A549 (cell line): ENCODE measurements at regions not wholly inside any gene's neighbourhood (a gene's known extent, or its start where the extent isn't known, plus 50 kb on each side); places are given as distances from the start of the nearest gene placed in this dataset.

Source experiments
- ATAC-seq, 2 experiments: fragments of 200-7000 bp in 1 of 2; fragments of >200 bp in 1 of 2; cut with Nextera tagmentation in 1 of 2; cut with Tn5 transposase in 1 of 2; 3 replicates each; pipeline versions ENCODE4 v1.8.0 to v1.9.1; 2018 to 2020; ENCODE audit warnings: mild to moderate bottlenecking in 1 of 2, moderate library complexity in 1 of 2
- CTCF ChIA-PET: fragments of 300-600 bp; sonication (Branson Sonifier 250); formaldehyde crosslinking; extraction: SDS; loops from one replicate; lab custom pipeline; 2021; ENCODE audit warnings: antibody characterized with exemption, inconsistent platforms; lab: Yijun Ruan, JAX
- POLR2A ChIA-PET: fragments of 350-600 bp; formaldehyde crosslinking; extraction: SDS; loops from one replicate; lab custom pipeline; 2021; ENCODE audit warnings: antibody characterized with exemption, inconsistent platforms; lab: Yijun Ruan, JAX
- DNase-seq, 2 experiments: peaks; one replicate each; pipeline versions ENCODE4 v3.0.0 to v3.0.0-alpha.2; 2011 to 2016; ENCODE audit warnings: low read depth in 1 of 2, low spot score in 1 of 2
- FAIRE-seq: peaks from 2 replicates; lab custom pipeline; 2011; peaks lifted over from hg19 to GRCh38; lab: Jason Lieb, UNC
- H3K27ac ChIP-seq, 2 experiments: fragments of >200 bp; sonication (Bioruptor Twin); formaldehyde crosslinking; 3 replicates each; pipeline ENCODE4 v1.5.1; 2016 to 2017
- H3K4me1 ChIP-seq: fragments of >200 bp; sonication (Bioruptor Twin); formaldehyde crosslinking; 3 replicates; pipeline ENCODE4 v1.6.1; 2016
- H3K4me2 ChIP-seq: fragments of >200 bp; sonication (Bioruptor Twin); formaldehyde crosslinking; 3 replicates; pipeline ENCODE4 v1.6.1; 2016
- H3K4me3 ChIP-seq: fragments of >200 bp; sonication (Bioruptor Twin); formaldehyde crosslinking; 3 replicates; pipeline ENCODE4 v1.5.1; 2016
- H3K9me3 ChIP-seq: fragments of >200 bp; sonication (Bioruptor Twin); formaldehyde crosslinking; 3 replicates; pipeline ENCODE4 v1.6.1; 2016
- ATOH8 ChIP-seq: fragments of 250-450 bp; sonication (Bioruptor Pico); IDR thresholded peaks from 2 replicates; pipeline ENCODE4 v1.5.0; 2020; ENCODE audit warnings: low read depth, mild to moderate bottlenecking, moderate library complexity
- CBX8 ChIP-seq: fragments of 200-600 bp; sonication (generic); IDR thresholded peaks from 2 replicates; pipeline ENCODE4 v1.6.1; 2016
- CEBPB ChIP-seq, 2 experiments: fragments of >200 bp in 1 of 2; sonication (Bioruptor Twin) in 1 of 2; formaldehyde crosslinking in 1 of 2; IDR thresholded peaks; 2 replicates each; pipeline ENCODE4 v1.6.1; 2012 to 2016
- E2F6 ChIP-seq: IDR thresholded peaks from 2 replicates; pipeline ENCODE4 v1.6.1; 2012; ENCODE audit warnings: low read depth, borderline replicate concordance
- EHF ChIP-seq: fragments of 250-450 bp; sonication (Bioruptor Pico); IDR thresholded peaks from 2 replicates; pipeline ENCODE4 v1.5.0; 2020; ENCODE audit warnings: mild to moderate bottlenecking
- EHMT2 ChIP-seq: fragments of 200-600 bp; sonication (generic); IDR thresholded peaks from 2 replicates; pipeline ENCODE4 v1.6.1; 2016; ENCODE audit warnings: antibody characterized with exemption, low read depth, mild to moderate bottlenecking, moderate library complexity
- ESRRA ChIP-seq: fragments of 150-350 bp; IDR thresholded peaks from 2 replicates; pipeline ENCODE4 v1.6.1; 2014; ENCODE audit warnings: mild to moderate bottlenecking, low read length, borderline replicate concordance
- FOSL2 ChIP-seq, 2 experiments: fragments of 450-650 bp in 1 of 2; fragments of >200 bp in 1 of 2; sonication (Bioruptor Twin) in 1 of 2; formaldehyde crosslinking; IDR thresholded peaks; 2 replicates each; pipeline versions ENCODE4 v1.5.0 to v1.6.1; 2016 to 2020; ENCODE audit warnings: mild to moderate bottlenecking in 1 of 2, moderate library complexity in 1 of 2
- FOXS1 ChIP-seq: fragments of 250-450 bp; sonication (Bioruptor Pico); IDR thresholded peaks from 2 replicates; pipeline ENCODE4 v1.5.0; 2020; ENCODE audit warnings: mild to moderate bottlenecking, moderate library complexity
- HOXA7 ChIP-seq: fragments of 250-450 bp; sonication (Bioruptor Pico); IDR thresholded peaks from 2 replicates; pipeline ENCODE4 v1.5.0; 2020; ENCODE audit warnings: mild to moderate bottlenecking, moderate library complexity
- HOXB13 ChIP-seq: fragments of 250-450 bp; sonication (Bioruptor Pico); IDR thresholded peaks from 2 replicates; pipeline ENCODE4 v1.5.0; 2020; ENCODE audit warnings: low read depth, mild to moderate bottlenecking, moderate library complexity
- MAX ChIP-seq: IDR thresholded peaks from 2 replicates; pipeline ENCODE4 v1.6.1; 2012
- MAZ ChIP-seq: fragments of 150-350 bp; IDR thresholded peaks from 2 replicates; pipeline ENCODE4 v1.6.1; 2014; ENCODE audit warnings: antibody characterized with exemption, low read depth, low read length, borderline replicate concordance
- NPAS2 ChIP-seq: fragments of 250-450 bp; sonication (Bioruptor Pico); IDR thresholded peaks from 2 replicates; pipeline ENCODE4 v1.8.0; 2022; ENCODE audit warnings: mild to moderate bottlenecking, moderate library complexity, borderline replicate concordance
- PHF8 ChIP-seq: fragments of 200-600 bp; sonication (generic); IDR thresholded peaks from 2 replicates; pipeline ENCODE4 v1.6.1; 2016; ENCODE audit warnings: low read depth, mild to moderate bottlenecking, antibody characterized with exemption, moderate library complexity, borderline replicate concordance
- RFX5 ChIP-seq: fragments of 450-650 bp; IDR thresholded peaks from 2 replicates; pipeline ENCODE4 v1.7.1; 2014; ENCODE audit warnings: antibody characterized with exemption, mild to moderate bottlenecking, moderate library complexity
- RNF2 ChIP-seq: fragments of 200-600 bp; sonication (generic); IDR thresholded peaks from 2 replicates; pipeline ENCODE4 v1.6.1; 2016; ENCODE audit warnings: low read depth, mild to moderate bottlenecking, antibody characterized with exemption, moderate library complexity, borderline replicate concordance
- SMC3 ChIP-seq: fragments of >200 bp; sonication (Bioruptor Twin); formaldehyde crosslinking; IDR thresholded peaks from 3 replicates; pipeline ENCODE4 v1.6.1; 2018; ENCODE audit warnings: inconsistent platforms
- TFCP2L1 ChIP-seq: fragments of 250-450 bp; sonication (Bioruptor Pico); IDR thresholded peaks from 2 replicates; pipeline ENCODE4 v1.5.0; 2021; ENCODE audit warnings: mild to moderate bottlenecking
- WGBS: methylation state at CpG from one replicate; pipeline ENCODE4 v1.1.6; 2017; ENCODE audit errors: missing lambda C conversion rate; 5-methylcytosine and 5-hydroxymethylcytosine counted together
- TF ChIP-seq, protein P1 (sequence below): fragments of >200 bp; sonication (Bioruptor Twin); formaldehyde crosslinking; IDR thresholded peaks from 3 replicates; pipeline ENCODE4 v1.6.1; 2016
- TF ChIP-seq, protein P2 (sequence below): fragments of >200 bp; sonication (Bioruptor Twin); formaldehyde crosslinking; IDR thresholded peaks from 3 replicates; pipeline ENCODE4 v1.5.1; 2016
- TF ChIP-seq, protein P3 (sequence below): fragments of 150-350 bp; IDR thresholded peaks from 2 replicates; pipeline ENCODE4 v1.6.1; 2014; ENCODE audit warnings: low read depth, mild to moderate bottlenecking, low read length

GRCh38 chr3:43874290-43874689 lies 183.6 kb downstream of the ABHD5 start (continued):
- TF ChIP-seq EHF (CRISPR knock-in tag) = no peak
- TF ChIP-seq HOXB13 (CRISPR knock-in tag) = no peak
- TF ChIP-seq RNF2 = no peak
- no peak for TF ChIP-seq EHMT2

DNA sequence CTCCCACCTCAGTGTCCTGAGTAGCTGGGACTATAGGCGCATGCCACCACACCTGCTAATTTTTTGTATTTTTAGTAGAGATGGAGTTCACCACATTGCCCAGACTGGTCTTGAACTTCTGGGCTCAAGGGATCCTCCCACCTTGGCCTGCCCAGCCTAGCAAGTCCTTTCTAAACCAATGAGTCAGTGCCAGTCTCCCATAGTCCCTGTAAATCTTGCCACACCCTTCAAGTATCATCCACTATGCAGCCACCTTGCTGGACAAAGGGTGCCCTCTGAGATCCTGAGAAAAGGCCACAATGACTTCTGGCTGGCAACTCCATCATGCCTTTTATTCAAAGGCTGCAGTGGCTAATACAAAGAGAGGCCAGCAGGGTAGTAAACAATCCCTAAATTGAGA lies 184.0 kb downstream of the ABHD5 start:
- no peak for FAIRE-seq
- peak overlapping the region; percentile 26 to 98; a peak in 5 of 6 replicates for H3K27ac ChIP-seq
- POLR2A ChIA-PET = no interaction called here
- no peaks in the 10 kb centered on the region for H3K9me3 ChIP-seq
- CTCF ChIA-PET = interaction anchor here (1.0 kb wide), 1 partner anchor 15 kb away, joined by 3 read pairs; no protein-coding TSS in a partner anchor
- ATAC-seq = no peak
- no peak overlapping the region for H3K4me3 ChIP-seq
- TF ChIP-seq RFX5 (no peak), TFCP2L1 (CRISPR knock-in tag) (no peak), E2F6 (no peak), FOXS1 (CRISPR knock-in tag) (no peak), SMC3 (no peak), CBX8 (no peak), FOSL2 (IDR thresholded peaks at IDR 0.05) (no peak), FOSL2 (CRISPR knock-in tag; IDR thresholded peaks at IDR 0.05) (no peak), HOXA7 (CRISPR knock-in tag) (no peak), ESRRA (no peak), CEBPB (IDR thresholded peaks at IDR 0.05) (no peak), EHMT2 (no peak), ATOH8 (CRISPR knock-in tag) (no peak), MAZ (no peak), PHF8 (no peak)
- TF ChIP-seq, protein P1, sequence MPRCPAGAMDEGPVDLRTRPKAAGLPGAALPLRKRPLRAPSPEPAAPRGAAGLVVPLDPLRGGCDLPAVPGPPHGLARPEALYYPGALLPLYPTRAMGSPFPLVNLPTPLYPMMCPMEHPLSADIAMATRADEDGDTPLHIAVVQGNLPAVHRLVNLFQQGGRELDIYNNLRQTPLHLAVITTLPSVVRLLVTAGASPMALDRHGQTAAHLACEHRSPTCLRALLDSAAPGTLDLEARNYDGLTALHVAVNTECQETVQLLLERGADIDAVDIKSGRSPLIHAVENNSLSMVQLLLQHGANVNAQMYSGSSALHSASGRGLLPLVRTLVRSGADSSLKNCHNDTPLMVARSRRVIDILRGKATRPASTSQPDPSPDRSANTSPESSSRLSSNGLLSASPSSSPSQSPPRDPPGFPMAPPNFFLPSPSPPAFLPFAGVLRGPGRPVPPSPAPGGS = no peak
- TF ChIP-seq, all 56 proteins: peak for 0
- H3K4me1 ChIP-seq = peaks cover 83% of the 10 kb centered on the region
- H3K4me2 ChIP-seq = no peak overlapping the region
- WGBS = 100% methylated on average over 1 of the region's 1 CpG
- peak in 1 of 2 experiments; percentile 40 for DNase-seq

GRCh38 chr3:43876648-43877047 lies 185.9 kb downstream of the ABHD5 start:
- ATAC-seq (no peak), FAIRE-seq (no peak), DNase-seq (no peak)
- WGBS = 75% methylated on average over 2 of the region's 2 CpGs
- TF ChIP-seq FOXS1 (CRISPR knock-in tag) = no peak
- TF ChIP-seq, protein P2, sequence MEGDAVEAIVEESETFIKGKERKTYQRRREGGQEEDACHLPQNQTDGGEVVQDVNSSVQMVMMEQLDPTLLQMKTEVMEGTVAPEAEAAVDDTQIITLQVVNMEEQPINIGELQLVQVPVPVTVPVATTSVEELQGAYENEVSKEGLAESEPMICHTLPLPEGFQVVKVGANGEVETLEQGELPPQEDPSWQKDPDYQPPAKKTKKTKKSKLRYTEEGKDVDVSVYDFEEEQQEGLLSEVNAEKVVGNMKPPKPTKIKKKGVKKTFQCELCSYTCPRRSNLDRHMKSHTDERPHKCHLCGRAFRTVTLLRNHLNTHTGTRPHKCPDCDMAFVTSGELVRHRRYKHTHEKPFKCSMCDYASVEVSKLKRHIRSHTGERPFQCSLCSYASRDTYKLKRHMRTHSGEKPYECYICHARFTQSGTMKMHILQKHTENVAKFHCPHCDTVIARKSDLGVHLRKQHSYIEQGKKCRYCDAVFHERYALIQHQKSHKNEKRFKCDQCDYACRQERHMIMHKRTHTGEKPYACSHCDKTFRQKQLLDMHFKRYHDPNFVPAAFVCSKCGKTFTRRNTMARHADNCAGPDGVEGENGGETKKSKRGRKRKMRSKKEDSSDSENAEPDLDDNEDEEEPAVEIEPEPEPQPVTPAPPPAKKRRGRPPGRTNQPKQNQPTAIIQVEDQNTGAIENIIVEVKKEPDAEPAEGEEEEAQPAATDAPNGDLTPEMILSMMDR = no peak
- TF ChIP-seq, protein P3, sequence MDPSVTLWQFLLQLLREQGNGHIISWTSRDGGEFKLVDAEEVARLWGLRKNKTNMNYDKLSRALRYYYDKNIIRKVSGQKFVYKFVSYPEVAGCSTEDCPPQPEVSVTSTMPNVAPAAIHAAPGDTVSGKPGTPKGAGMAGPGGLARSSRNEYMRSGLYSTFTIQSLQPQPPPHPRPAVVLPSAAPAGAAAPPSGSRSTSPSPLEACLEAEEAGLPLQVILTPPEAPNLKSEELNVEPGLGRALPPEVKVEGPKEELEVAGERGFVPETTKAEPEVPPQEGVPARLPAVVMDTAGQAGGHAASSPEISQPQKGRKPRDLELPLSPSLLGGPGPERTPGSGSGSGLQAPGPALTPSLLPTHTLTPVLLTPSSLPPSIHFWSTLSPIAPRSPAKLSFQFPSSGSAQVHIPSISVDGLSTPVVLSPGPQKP = no peak
- TF ChIP-seq MAX = no peak
- no peak for TF ChIP-seq E2F6
- TF ChIP-seq NPAS2 (CRISPR knock-in tag) = no peak
- no peaks in the 10 kb centered on the region for H3K9me3 ChIP-seq
- ChIA-PET POLR2A (no interaction called here), CTCF (no interaction called here)
- H3K4me1 ChIP-seq = peaks cover 64% of the 10 kb centered on the region
- H3K4me3 ChIP-seq = no peak overlapping the region
- H3K4me2 ChIP-seq = peak overlapping the region; percentile 18; the same call in 1 of the 3 replicates
- H3K27ac ChIP-seq = 0 out of 6 replicates have a peak overlapping the region, but pooled peaks of 1 of the 2 experiments have one; percentile 58
